ENCODE measurements at regions not wholly inside any gene's neighbourhood (a gene's known extent, or its start where the extent isn't known, plus 50 kb on each side); places are given as distances from the start of the nearest gene placed in this dataset.

DNA sequence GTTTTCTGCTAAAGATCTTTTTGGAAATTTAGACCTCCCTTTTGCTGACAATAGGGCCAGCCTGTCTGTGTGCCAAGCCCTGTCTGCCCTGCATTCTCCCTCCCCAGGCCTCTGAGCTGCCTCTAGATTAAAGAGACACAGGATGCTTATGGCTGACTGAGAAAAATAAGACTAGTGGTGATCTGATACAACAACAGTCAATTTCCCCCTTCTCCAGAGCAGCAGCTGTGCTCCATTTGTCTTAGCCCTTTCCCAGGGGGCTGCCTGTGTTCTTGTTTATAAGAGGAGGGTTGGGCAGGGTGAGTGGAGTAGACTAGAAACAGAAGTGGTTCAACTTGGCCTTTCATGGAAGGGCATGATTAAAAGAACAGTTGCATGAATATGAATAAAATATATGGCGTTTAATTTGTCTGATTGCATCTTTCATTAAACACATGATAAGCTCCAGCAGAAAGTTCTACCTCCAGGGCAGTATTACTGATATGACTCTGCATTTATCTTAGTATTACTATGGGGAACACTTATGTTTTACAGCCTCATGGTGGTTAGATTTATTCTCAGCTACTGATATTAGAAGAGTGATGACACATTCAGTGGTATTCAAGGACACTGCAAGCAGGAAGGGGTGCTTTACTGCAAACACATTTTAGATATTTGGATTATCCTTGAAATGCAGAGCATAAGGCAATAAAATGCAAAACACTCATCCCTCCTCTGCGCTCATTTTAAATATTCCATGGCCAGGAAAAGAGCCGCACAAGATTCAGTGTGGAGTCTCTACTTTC lies 150.2 kb upstream of the CLEC14A start:
- in situ Hi-C loops (cut with HindIII; ENCODE audit: low pct_unique_long_range_greater_than_20kb, low sequenced_read_pairs) (no loop called here), intact Hi-C loops (cut with micrococcal nuclease; ENCODE audit: unreplicated experiment) (no loop called here)
- H3K27me3 ChIP-seq (ENCODE audit: control insufficient read depth, insufficient read depth, low read length), result no peaks in the 10 kb centered on the region
- no peak overlapping the region for H3K27ac ChIP-seq (ENCODE audit: low read length)
- TF ChIP-seq TCF7L2 (IDR thresholded peaks at IDR 0.05; ENCODE audit: low read depth, low read length), result no peak
- TF ChIP-seq, protein P1, sequence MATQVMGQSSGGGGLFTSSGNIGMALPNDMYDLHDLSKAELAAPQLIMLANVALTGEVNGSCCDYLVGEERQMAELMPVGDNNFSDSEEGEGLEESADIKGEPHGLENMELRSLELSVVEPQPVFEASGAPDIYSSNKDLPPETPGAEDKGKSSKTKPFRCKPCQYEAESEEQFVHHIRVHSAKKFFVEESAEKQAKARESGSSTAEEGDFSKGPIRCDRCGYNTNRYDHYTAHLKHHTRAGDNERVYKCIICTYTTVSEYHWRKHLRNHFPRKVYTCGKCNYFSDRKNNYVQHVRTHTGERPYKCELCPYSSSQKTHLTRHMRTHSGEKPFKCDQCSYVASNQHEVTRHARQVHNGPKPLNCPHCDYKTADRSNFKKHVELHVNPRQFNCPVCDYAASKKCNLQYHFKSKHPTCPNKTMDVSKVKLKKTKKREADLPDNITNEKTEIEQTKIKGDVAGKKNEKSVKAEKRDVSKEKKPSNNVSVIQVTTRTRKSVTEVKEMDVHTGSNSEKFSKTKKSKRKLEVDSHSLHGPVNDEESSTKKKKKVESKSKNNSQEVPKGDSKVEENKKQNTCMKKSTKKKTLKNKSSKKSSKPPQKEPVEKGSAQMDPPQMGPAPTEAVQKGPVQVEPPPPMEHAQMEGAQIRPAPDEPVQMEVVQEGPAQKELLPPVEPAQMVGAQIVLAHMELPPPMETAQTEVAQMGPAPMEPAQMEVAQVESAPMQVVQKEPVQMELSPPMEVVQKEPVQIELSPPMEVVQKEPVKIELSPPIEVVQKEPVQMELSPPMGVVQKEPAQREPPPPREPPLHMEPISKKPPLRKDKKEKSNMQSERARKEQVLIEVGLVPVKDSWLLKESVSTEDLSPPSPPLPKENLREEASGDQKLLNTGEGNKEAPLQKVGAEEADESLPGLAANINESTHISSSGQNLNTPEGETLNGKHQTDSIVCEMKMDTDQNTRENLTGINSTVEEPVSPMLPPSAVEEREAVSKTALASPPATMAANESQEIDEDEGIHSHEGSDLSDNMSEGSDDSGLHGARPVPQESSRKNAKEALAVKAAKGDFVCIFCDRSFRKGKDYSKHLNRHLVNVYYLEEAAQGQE (IDR thresholded peaks at IDR 0.05; ENCODE audit: insufficient read depth in 1 of 2, low read depth in 2 of 2, low read length in 1 of 2), result no peak
- TF ChIP-seq SIN3A (IDR thresholded peaks at IDR 0.05; ENCODE audit: borderline replicate concordance, insufficient read depth, low read depth, low read length), result no peak
- TF ChIP-seq POLR2AphosphoS5 (IDR thresholded peaks at IDR 0.05; ENCODE audit: low read depth, low read length), result no peak
- TF ChIP-seq, protein P2, sequence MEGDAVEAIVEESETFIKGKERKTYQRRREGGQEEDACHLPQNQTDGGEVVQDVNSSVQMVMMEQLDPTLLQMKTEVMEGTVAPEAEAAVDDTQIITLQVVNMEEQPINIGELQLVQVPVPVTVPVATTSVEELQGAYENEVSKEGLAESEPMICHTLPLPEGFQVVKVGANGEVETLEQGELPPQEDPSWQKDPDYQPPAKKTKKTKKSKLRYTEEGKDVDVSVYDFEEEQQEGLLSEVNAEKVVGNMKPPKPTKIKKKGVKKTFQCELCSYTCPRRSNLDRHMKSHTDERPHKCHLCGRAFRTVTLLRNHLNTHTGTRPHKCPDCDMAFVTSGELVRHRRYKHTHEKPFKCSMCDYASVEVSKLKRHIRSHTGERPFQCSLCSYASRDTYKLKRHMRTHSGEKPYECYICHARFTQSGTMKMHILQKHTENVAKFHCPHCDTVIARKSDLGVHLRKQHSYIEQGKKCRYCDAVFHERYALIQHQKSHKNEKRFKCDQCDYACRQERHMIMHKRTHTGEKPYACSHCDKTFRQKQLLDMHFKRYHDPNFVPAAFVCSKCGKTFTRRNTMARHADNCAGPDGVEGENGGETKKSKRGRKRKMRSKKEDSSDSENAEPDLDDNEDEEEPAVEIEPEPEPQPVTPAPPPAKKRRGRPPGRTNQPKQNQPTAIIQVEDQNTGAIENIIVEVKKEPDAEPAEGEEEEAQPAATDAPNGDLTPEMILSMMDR (IDR thresholded peaks at IDR 0.05), result no peak
- DNase-seq (ENCODE audit: low read depth, low spot score) (no peak), ATAC-seq (no peak)
- no peaks in the 10 kb centered on the region for H3K36me3 ChIP-seq (ENCODE audit: control insufficient read depth, insufficient read depth, low read length)
- H3K4me3 ChIP-seq (ENCODE audit: low read depth in 2 of 2, low read length in 2 of 2), result no peak overlapping the region
- H3K9me3 ChIP-seq (ENCODE audit: control insufficient read depth, insufficient read depth, low read depth, low read length), result no peaks in the 10 kb centered on the region
- BruUV-seq (replicated peaks), result no TSS peak
- ChIA-PET CTCF (no interaction called here), POLR2A (no interaction called here)
- H3K4me1 ChIP-seq (ENCODE audit: control insufficient read depth, insufficient read depth, low read length), result no peaks in the 10 kb centered on the region

DNA sequence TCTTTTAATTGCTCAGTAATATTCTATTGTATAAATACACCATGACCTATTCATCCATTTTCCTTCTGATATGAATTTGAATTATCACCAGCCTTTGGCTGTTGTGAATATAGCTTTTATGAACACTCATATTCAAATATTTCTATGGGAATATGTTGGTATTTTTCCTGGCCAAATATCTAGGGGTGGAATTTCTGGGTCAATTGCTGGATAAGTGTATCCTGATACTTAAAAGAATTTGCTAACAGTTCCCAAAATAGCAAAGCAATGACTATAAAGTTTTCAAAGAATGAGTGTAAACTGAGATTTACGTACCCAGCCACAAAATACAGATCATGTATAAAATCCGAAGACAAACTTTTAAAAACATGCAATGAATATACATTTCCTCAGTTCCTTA lies 148.7 kb upstream of the CLEC14A start:
- ChIA-PET CTCF (no interaction called here), POLR2A (no interaction called here)
- BruUV-seq (replicated peaks), result no TSS peak
- H3K36me3 ChIP-seq (ENCODE audit: control insufficient read depth, insufficient read depth, low read length), result no peaks in the 10 kb centered on the region
- no peaks in the 10 kb centered on the region for H3K4me1 ChIP-seq (ENCODE audit: control insufficient read depth, insufficient read depth, low read length)
- intact Hi-C loops (cut with micrococcal nuclease; ENCODE audit: unreplicated experiment), result no loop called here
- no peak overlapping the region for H3K27ac ChIP-seq (ENCODE audit: low read length)
- no peak overlapping the region for H3K4me3 ChIP-seq (ENCODE audit: low read depth in 2 of 2, low read length in 2 of 2)
- TF ChIP-seq POLR2AphosphoS5 (IDR thresholded peaks at IDR 0.05; ENCODE audit: low read depth, low read length), result no peak
- TF ChIP-seq, protein P2 (IDR thresholded peaks at IDR 0.05), result no peak
- ATAC-seq (no peak), DNase-seq (ENCODE audit: low read depth, low spot score) (no peak)
- H3K9me3 ChIP-seq (ENCODE audit: control insufficient read depth, insufficient read depth, low read depth, low read length), result no peaks in the 10 kb centered on the region
- no peaks in the 10 kb centered on the region for H3K27me3 ChIP-seq (ENCODE audit: control insufficient read depth, insufficient read depth, low read length)
- in situ Hi-C loops (cut with HindIII; ENCODE audit: low pct_unique_long_range_greater_than_20kb, low sequenced_read_pairs), result no loop called here

All from Panc1 (cell line).